Type B pancreatic cell (in vitro differentiated cells): ENCODE measurements at regions not wholly inside any gene's neighbourhood (a gene's known extent, or its start where the extent isn't known, plus 50 kb on each side); places are given as distances from the start of the nearest gene placed in this dataset.

Experiments
- DNase-seq: peaks from one replicate; pipeline ENCODE4 v3.0.0; 2021; ENCODE audit warnings: mixed read lengths; ENCODE audit not compliant: unreplicated experiment; ENCODE audit errors: extremely low spot score
- H3K27ac Mint-ChIP-seq: 2 replicates; pipeline ENCODE4 v1.8.0; 2021; ENCODE audit warnings: mild to moderate bottlenecking, mixed read lengths
- H3K27me3 Mint-ChIP-seq: 2 replicates; pipeline ENCODE4 v1.8.0; 2021; ENCODE audit warnings: mixed read lengths
- H3K36me3 Mint-ChIP-seq: 2 replicates; pipeline ENCODE4 v1.8.0; 2021; ENCODE audit warnings: mixed read lengths
- H3K4me1 Mint-ChIP-seq: one replicate; pipeline ENCODE4 v1.8.0; 2021; ENCODE audit warnings: mixed read lengths; ENCODE audit not compliant: unreplicated experiment
- H3K4me3 Mint-ChIP-seq: 2 replicates; pipeline ENCODE4 v1.8.0; 2021; ENCODE audit warnings: mild to moderate bottlenecking, mixed read lengths
- H3K9me3 Mint-ChIP-seq: 2 replicates; pipeline ENCODE4 v1.8.0; 2021; ENCODE audit warnings: mixed read lengths
- CTCF ChIP-seq: fragments of 200-600 bp; sonication (generic); conservative IDR thresholded peaks from 2 replicates; pipeline ENCODE4 v1.5.0; 2021; ENCODE audit warnings: antibody characterized with exemption, mild to moderate bottlenecking

- peaks cover 4% of the 10 kb centered on the region for H3K4me1 Mint-ChIP-seq
- H3K27me3 Mint-ChIP-seq = peaks cover 27% of the 10 kb centered on the region
These were observed 50.2 kb upstream of the CCND2 start for GRCh38 chr12:4223273-4223845.

GRCh38 chr12:4221258-4221620 is 52.3 kb upstream of the CCND2 start:
- no peak overlapping the region for H3K27ac Mint-ChIP-seq
- peaks cover 4% of the 10 kb centered on the region for H3K4me1 Mint-ChIP-seq
- no peak for DNase-seq
- peaks cover 25% of the 10 kb centered on the region for H3K27me3 Mint-ChIP-seq
- H3K4me3 Mint-ChIP-seq = no peak overlapping the region
- peaks cover 5% of the 10 kb centered on the region for H3K9me3 Mint-ChIP-seq
- no peak for TF ChIP-seq CTCF
- peaks cover 4% of the 10 kb centered on the region for H3K36me3 Mint-ChIP-seq

More at GRCh38 chr12:4223273-4223845, 50.2 kb upstream of the CCND2 start:
- H3K36me3 Mint-ChIP-seq = peaks cover 4% of the 10 kb centered on the region
- TF ChIP-seq CTCF = no peak
- peak overlapping the region; percentile 46 for H3K27ac Mint-ChIP-seq
- no peak overlapping the region for H3K4me3 Mint-ChIP-seq
- peak; percentile 7 for DNase-seq
- H3K9me3 Mint-ChIP-seq = peaks cover 5% of the 10 kb centered on the region

GRCh38 chr12:4220536-4221257 is 52.9 kb upstream of the CCND2 start:
- TF ChIP-seq CTCF = no peak
- H3K27ac Mint-ChIP-seq = no peak overlapping the region
- H3K4me3 Mint-ChIP-seq = no peak overlapping the region
- H3K36me3 Mint-ChIP-seq = peaks cover 4% of the 10 kb centered on the region
- H3K27me3 Mint-ChIP-seq = peaks cover 26% of the 10 kb centered on the region
- H3K4me1 Mint-ChIP-seq = peaks cover 4% of the 10 kb centered on the region
- peak; percentile 27 for DNase-seq
- H3K9me3 Mint-ChIP-seq = peaks cover 5% of the 10 kb centered on the region

GRCh38 chr12:4217091-4217490 is 56.5 kb upstream of the CCND2 start:
- Mint-ChIP-seq H3K9me3 (peaks cover 5% of the 10 kb centered on the region), H3K27ac (no peak overlapping the region), H3K36me3 (peaks cover 4% of the 10 kb centered on the region), H3K27me3 (peaks cover 21% of the 10 kb centered on the region), H3K4me3 (no peak overlapping the region), H3K4me1 (peaks cover 4% of the 10 kb centered on the region)
- no peak for TF ChIP-seq CTCF
- peak; percentile 15 for DNase-seq

- Mint-ChIP-seq H3K27me3 (peaks cover 27% of the 10 kb centered on the region), H3K4me1 (peaks cover 4% of the 10 kb centered on the region), H3K27ac (no peak overlapping the region), H3K36me3 (peaks cover 4% of the 10 kb centered on the region), H3K4me3 (no peak overlapping the region), H3K9me3 (peaks cover 5% of the 10 kb centered on the region)
- TF ChIP-seq CTCF = no peak
- peak; percentile 20 for DNase-seq
These were observed 57.2 kb upstream of the CCND2 start for GRCh38 chr12:4216187-4216927.
